HG03565 (cell line): ENCODE measurements at regions not wholly inside any gene's neighbourhood (a gene's known extent, or its start where the extent isn't known, plus 50 kb on each side); places are given as distances from the start of the nearest gene placed in this dataset.

Experiments used
- ATAC-seq: cut with Tn5 transposase; IDR thresholded peaks from one replicate; pipeline ENCODE4 v1.9.1; 2021; ENCODE audit warnings: mild to moderate bottlenecking, moderate library complexity; ENCODE audit not compliant: unreplicated experiment

DNA sequence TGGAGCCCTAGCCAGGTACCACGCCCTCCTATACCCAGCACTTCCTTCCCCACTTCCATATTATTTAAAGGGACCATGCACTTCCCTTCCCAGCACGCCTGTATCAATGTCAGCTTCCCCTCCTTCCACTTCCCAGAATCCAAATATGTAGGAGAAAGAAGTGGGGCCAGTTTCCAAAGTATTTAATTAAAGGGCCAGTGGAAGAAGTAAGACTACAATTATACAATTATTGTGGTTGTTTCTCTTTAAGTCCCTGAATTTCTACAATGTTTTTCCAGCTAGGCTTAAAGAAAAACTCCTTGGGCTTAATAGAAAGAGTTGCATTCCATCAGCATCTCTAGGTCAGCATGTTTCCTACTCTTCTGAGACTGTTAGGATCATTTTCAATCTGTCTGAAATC lies 515.8 kb downstream of the PREX1 start:
- ATAC-seq, result no peak

DNA sequence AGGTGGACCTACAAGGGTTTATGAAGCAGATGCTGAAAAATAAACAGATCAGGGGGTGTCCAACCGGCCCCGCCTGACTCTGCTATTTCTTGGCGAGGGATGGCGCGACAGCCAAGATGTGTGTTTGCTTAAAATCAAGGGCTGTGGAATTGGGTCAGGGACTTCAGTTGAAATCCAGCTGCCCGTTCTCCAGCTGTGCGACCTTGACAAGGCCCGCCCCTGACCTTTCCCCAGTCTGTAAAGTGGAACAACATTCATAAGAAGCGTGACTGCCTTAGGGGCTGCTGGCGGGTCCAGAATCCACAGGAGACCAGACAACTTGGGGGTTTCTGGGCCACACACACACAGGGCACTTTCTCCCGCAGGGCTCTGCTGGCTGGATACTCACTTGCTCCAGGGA lies 517.5 kb downstream of the PREX1 start:
- no peak for ATAC-seq

DNA sequence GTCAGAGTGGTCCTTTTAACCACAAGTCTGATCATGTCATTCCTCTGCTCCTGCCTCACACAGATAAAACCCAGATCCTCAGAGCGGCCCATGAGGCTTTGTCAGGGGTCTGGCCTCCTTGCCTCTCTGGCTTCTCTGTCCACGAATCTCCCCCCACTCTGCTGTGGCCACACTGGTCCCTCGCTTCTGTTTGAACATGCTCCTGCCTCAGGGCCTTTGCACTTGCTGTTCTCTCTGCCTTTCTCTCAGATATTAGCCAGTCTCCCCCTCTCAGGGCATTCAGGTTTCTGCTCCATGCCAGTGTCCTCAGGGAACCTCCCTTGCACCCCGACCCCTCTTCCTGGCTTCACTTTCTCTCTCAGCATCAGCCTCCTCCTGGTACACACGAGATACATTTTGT lies 518.5 kb downstream of the PREX1 start:
- ATAC-seq, result no peak

DNA sequence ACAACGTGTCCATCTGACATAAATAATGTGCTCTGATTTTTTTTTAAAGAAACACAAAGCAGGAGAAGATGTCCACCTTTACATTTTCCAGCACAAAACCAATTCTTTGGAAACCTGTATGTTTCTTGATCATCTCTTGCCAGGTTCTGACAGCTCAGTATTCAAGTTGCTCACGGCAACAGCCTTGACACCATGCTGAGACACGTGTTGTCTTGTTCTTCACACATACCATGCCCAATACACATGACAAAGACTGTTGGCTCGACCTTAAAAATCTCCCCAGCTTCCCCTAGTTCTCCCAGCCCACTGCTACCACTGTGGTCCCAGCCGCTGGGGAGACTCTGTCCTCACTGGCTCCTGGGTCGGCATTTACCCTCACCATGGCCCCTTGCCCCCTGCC lies 518.9 kb downstream of the PREX1 start:
- no peak for ATAC-seq

DNA sequence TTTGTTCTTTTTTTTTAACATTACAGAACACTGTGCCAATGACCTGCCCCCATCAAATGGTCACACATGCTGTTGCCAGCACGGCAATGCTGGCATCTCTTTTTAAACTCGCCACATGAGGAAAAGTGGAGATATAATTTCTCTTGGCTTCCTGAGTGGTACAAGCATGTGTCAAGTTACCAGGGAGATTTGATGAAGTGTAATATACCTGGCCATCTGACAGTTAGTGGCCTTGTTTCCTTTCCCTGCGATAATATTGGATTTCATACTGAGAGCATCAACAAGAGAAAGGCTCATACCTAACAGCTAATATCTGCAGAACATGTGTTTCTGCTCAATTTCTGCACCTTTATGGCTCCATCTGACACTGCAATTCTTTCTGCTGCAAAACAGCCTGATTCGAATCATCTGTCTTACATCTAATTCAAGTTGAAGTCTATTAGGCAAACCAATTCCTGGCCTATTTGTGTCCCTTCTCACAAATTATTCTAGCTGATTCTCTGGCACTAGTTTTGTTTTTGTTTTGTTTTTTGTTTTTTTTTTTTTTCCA lies 519.5 kb downstream of the PREX1 start:
- ATAC-seq, result no peak

DNA sequence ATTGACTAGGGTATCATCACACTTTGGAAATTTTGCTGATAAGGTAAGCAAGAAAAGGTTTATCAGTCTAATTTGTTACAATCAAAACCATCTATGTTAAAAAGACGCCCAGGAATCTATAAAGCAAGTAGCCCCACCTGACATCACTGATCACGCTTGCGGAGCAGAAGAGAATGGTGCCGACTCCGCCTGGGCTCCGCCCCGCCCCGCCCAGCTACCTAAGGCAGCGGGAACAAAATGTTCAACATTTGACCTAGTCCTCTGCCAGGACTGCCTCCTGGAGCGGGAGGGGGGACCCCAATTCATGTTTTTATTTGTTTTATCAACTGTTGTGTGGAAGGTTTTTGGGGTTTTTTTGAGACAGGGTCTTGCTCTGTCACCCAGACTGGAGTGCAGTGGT lies 520.5 kb downstream of the PREX1 start:
- ATAC-seq, result no peak

DNA sequence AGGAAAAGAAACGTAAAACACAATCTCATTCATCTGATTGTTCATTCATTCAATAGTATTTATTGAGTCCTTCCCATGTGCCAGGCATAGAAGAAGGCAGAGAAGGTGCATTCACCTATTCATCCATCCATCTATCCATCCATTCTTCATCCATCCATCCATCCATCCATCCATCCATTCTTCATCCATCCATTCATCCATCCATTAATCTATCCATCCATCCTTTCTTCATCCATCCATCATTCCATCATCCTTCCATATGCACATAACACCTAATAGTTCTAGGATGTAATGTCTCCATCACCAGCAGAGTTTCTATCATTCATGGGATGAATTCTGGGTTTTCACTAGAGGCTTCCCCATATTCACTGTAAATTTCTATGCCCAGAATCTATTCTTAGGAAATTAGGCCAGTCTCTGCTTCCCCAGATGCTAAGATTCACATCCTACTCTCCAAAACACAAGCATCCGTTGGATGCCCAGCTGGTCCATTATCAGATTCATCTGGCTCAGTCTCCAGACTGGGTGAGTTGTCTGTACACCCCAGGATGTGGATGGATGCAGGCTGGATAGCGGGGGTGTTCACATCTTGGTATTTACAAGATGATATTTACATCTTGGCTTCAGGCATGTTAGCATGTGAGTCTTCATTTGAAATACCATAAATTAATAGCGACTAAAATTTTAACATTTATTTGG lies 517.7 kb upstream of the SULF2 start:
- no peak for ATAC-seq

DNA sequence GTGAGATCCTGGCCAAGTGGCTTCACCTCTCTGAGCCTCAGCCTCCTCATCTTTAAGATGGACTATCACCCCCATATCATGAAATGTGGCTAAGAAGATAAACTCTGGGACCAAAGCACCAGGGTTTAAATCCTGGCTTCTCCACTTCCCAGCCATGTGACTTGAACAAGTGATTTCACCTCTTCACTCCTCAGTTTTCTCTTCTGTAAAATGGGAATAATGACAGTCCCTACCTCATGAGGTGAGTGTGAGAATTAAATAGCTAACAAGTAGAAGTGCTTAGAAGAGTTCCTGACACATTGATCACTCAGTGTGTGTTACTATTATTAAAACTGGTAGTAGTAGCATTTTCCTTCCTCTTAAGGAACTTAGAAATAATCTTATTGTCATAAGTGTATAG lies 516.9 kb upstream of the SULF2 start:
- no peak for ATAC-seq

DNA sequence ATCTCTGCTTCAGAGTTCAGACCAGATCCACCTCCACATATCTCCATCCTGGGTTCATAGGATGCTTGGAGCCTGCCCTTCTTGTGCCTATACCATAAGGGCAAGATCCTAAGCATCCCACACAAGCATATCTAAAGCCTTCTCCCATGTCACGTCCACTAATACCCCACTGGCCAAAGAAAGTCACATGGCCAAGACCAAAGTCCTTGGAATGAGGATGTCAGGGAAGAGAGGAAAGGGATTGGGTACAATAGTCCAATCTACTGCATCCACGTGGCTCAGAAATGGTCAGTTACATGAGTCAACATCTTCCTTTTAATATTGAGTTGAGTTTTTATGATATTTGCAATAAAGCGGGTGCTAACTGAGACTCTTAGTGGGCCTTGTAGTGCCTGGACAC lies 515.9 kb upstream of the SULF2 start:
- ATAC-seq, result no peak

DNA sequence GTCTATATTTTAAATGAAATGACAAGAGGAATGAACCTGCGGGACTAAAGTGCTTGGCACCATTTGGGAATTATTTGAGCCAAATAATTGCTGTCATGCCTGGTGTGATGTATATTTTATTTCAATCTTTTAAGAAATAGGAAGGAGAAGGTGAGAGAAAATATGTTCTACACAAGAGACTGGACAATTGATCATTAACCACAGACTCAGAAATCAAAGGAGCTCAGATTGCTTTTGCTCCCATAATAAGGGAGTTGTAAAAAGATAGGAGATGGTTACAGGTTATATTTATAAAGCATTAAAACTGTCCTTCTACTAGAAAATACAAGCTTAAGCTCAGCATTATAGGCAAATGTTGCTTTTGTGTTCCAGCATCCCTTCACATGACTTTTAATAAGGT lies 515.2 kb upstream of the SULF2 start:
- ATAC-seq, result no peak

DNA sequence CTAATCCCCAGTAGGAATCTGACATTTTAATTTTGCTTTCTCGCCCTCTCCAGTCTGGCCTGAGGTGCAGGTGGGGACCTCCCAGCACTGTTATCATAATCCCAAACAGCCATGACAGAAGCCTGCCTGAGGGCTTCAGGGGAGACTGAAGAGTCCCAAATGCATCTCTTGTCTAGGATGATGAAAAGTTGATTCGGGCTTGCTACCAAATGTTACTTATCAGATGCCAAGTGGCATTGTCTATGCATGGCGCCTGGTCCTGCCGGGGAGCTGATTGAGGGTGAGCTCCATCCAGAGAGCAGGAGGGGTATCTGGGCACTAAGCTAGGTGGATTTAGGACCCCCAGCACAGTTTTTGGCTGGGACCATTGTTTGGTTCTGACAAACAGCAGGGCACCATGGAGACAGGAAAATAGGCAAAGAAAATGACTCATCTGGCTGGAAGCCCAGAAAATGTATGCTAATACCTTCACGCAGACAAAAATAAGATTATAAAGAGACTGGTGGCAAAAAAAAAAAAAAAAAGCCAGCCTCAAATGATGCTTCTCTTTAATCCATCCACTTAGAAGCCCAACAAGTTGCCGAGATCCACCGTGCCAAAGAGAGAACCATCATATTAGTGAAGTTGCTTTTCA lies 513.7 kb upstream of the SULF2 start:
- no peak for ATAC-seq

DNA sequence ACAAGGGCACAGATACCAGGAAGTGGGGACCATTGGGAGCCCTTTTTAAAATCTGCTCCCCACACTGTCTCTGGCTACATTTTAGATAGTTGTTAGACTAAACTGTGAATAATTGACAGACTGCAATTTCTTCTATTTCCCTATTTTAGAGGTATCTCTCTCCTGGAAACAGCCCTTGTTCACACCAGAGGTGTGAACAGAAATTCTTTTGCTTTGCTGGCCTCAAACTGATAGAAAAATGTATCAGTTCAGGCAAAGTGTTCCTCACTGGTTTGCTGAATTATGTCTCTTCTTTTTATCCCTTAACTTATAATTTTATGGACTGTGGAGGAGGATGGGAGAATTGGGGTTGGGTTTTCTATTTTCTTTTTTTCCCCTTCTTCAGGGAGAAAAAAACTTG lies 513.2 kb upstream of the SULF2 start:
- no peak for ATAC-seq

DNA sequence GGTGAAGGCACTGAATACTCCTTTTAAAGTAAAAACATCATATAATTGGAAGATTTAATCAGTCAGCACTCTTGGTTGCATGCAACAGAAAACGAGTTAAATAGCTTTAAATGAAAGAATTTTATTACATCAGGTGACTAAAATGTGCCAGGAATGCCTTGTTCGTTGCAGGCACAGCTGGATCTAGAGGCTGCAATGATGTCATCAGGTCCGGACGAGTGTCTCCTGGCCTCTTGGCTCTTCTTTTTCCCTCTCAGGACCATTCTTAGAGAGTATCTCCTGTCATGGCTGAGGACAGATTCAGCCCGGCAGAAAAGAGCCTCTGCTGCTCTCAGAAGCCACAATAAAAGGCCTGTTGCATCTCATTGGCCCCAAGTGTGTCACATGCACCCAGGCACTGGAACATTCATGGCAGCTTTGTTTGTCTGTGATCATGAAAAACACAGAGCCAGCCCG lies 510.7 kb upstream of the SULF2 start:
- ATAC-seq, result no peak

DNA sequence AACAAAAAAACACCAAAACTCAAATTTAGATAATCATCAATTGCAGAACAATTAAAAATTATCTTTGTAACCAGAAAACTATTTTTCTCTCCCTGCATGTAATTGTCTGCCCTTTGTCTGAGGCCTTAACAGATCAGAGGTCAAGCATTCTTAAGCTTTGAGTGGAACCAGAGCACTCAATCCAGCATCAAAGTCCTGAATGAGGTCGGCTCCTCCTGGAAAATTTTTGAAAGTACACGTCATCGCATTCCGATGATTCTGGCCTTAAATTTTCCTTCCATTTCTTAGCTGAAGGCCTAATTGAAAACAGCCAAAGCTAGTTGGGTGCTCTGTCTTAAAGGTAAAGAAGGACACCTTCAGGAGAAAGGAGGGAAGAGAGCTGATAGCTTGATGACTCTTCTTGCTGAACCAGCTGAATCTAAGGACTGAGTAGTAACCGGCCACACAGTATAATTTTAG lies 510.2 kb upstream of the SULF2 start:
- no peak for ATAC-seq

DNA sequence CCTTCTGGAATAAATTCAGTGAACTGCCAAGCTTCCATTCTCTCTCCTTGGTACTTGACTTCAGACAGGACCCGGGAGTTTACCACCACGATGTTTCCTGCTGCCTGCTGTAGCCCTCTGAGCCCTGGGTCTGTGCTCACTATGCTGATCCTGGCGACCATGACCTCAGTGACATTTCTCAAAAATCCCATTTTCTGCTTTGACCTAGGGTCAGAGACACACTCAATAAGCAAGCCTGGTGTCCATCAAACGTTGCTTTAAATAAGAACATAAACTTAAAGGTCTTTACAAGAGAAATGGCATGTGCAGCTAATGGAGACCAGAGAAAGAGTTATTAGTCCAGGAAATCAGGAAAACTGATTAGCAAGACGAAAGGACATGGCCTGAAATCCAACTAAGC lies 509.7 kb upstream of the SULF2 start:
- ATAC-seq, result no peak

DNA sequence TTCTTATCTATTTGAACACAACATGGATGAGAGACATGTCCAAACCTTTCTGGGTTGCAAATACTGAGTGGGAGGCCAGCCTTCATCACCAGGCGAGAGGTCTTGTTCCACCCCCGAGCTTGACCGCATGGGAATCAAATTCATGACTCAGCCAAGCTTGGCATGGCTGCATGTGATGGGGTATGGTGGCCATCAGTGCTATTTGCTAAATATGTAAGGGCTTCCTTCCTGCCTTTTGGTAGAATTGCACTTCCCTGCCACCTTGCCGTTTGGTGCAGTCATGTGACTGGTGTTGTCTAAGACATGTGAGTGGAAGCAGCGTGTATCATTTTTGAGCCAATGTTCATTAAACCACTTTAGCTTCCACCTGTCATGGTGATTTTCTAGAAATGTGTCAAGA lies 508.9 kb upstream of the SULF2 start:
- ATAC-seq, result no peak

DNA sequence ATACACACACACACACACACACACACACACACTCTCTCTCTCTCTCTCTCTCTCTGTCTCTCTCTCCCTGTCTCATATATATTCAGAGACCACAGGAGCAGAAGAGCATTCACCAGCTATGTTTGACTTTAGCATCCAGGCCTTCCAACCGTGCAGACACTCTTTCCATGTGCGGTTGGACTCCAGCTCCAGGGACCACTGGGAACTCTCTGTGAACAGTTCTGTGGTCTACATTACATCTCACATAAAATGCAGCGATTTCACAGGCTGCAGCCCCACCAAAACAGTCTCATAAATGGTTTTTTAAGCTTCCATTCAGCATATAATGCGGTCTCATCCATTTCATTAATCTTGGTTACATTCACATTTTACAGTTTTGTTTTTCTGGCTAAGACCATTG lies 508.4 kb upstream of the SULF2 start:
- no peak for ATAC-seq

DNA sequence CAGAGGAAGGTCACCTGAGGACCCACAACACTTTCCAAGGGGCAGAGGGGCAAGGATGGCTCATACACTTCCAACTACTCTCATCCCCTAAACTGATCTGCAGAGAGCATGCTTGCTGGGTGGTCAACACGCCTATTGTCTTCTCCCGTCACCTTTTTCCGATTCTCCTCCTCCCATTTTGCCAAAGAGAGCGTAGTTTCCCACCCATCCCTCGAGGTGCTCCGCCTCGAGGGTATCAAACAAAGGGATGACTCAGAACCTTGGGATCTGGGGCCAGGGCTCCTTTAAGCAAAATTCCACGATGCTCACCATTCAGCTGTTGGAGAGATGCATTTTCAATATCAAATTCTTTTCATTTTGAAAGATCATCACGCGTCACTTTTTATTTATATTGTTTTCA lies 507.5 kb upstream of the SULF2 start:
- ATAC-seq, result no peak

DNA sequence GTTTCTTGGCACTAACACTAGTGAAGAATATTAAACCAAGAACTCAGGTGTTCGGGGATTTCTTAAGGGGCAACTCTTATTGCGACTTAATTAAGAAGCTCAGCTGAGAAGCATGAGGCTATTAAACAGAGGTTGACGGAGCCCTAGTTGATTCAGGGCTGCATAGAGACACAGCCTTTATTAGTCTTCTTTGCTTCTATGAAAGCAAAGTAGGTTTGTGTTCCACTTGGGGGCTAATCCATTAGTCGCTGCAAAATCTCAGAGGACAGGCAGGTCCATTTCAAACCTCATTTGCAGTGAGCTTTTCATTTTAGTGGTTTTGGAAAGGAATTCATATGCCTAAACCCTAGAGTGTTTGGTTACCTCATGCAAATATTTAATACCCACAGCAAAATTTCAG lies 506.6 kb upstream of the SULF2 start:
- ATAC-seq, result no peak

DNA sequence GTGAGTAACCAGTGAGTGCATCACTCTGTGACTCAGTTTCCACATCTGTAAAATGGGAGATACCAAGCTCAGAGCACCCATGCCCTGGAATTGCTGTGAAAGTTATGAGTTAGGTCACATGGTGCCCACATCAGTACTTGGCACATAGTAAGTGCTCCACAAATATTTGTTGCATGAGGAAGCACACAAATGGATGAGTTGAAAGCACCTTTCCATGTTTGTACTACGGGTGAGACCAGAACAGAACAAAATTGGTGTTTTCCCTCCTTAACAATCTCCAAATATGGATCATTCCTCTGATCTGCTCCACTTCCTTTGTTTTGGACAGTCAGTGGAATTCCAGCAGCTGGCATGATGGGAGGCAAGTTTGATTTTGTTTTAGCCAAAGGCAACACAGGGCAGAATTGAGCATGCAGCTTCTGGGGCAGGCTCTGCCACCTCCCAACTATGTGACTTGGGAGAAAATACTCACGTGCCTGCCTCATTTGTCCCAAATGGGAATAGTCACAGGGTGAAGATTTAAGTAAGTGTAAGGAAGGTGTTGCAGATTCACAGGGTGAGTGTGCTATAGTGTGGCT lies 503.7 kb upstream of the SULF2 start:
- ATAC-seq, result no peak

DNA sequence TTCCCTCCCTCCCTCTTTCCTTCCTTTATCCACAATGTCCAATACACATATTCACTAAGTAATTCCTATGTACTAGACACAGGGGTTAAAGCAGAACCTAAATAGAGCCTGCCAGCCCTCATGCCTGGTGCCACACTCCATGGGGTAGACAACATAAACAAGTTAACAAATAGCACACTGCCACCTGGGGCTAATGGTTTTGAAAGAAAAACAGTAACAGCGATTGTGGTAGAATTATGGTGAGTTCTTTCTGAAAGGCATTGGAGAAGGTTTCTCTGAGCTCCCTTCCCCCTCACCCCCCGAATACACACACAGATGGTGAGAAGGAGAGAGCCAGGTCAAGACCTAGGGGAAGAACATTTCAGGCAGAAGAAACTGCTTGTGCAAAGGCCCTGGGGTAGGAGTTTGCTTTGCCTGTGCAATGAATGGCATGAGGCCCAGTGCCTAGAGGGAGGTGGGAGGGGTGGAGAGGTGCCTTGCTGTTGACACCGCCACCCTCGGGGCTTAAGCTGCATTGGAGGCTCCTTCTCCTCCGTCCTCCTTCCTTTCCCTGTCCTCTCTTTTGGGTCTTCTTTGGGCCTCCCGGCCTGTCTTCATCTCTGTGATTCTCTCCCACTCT lies 502.4 kb upstream of the SULF2 start:
- no peak for ATAC-seq

DNA sequence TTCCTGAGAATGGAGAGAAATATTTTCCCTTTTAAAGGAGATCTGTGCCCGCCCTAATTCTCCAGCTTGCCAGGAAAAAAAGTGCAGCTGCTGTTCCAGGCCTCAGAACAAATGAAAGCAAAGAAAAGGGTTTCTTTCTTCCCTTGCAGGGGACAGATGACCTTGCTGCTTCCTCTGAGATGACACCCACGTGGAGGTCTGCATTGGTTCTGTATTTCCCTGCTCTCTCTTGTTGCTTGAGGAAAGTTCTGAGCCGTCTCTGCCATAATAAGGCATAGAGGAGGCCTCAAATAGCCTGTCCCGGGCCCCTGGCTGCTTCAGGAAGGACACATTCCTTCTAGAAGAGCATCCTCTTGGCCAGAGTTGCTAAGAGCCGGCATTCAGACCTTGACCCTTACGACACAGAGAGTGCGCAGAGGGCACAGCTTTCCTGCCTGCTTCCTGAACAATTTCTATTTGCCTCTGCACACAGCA lies 501.8 kb upstream of the SULF2 start:
- no peak for ATAC-seq
